GM21367 (cell line): ENCODE measurements at regions not wholly inside any gene's neighbourhood (a gene's known extent, or its start where the extent isn't known, plus 50 kb on each side); places are given as distances from the start of the nearest gene placed in this dataset.

ENCODE experiments used
- ATAC-seq: cut with Tn5 transposase; IDR thresholded peaks from one replicate; pipeline ENCODE4 v1.9.1; 2021; ENCODE audit not compliant: unreplicated experiment

GRCh38 chr3:69539134-69539533 is 153.2 kb upstream of the FRMD4B start:
- no peak for ATAC-seq

GRCh38 chr3:69538281-69538680 is 152.4 kb upstream of the FRMD4B start:
- ATAC-seq, result no peak

- no peak for ATAC-seq
These were observed 150.6 kb upstream of the FRMD4B start for GRCh38 chr3:69536306-69537020.

GRCh38 chr3:69535613-69536012 is 149.7 kb upstream of the FRMD4B start:
- no peak for ATAC-seq

- no peak for ATAC-seq
These were observed 146.8 kb upstream of the FRMD4B start for GRCh38 chr3:69532547-69533224.

- no peak for ATAC-seq
These were observed 146.0 kb upstream of the FRMD4B start for GRCh38 chr3:69531576-69532546.

GRCh38 chr3:69530554-69530953 is 144.7 kb upstream of the FRMD4B start:
- no peak for ATAC-seq

GRCh38 chr3:69527498-69527897 is 141.6 kb upstream of the FRMD4B start:
- ATAC-seq, result no peak

GRCh38 chr3:69524816-69525215 is 138.9 kb upstream of the FRMD4B start:
- ATAC-seq, result no peak

- ATAC-seq, result no peak
These were observed 135.4 kb upstream of the FRMD4B start for GRCh38 chr3:69521286-69521685.

GRCh38 chr3:69511361-69511760 is 125.5 kb upstream of the FRMD4B start:
- ATAC-seq, result no peak

- ATAC-seq, result no peak
These were observed 124.7 kb upstream of the FRMD4B start for GRCh38 chr3:69510481-69511030.

GRCh38 chr3:69509288-69509687 is 123.4 kb upstream of the FRMD4B start:
- no peak for ATAC-seq

- no peak for ATAC-seq
These were observed 120.0 kb upstream of the FRMD4B start for GRCh38 chr3:69505770-69506407.

- no peak for ATAC-seq
These were observed 118.3 kb upstream of the FRMD4B start for GRCh38 chr3:69504232-69504631.

GRCh38 chr3:69500604-69501003 is 114.7 kb upstream of the FRMD4B start:
- no peak for ATAC-seq

- no peak for ATAC-seq
These were observed 114.1 kb upstream of the FRMD4B start for GRCh38 chr3:69499899-69500421.

- ATAC-seq, result no peak
These were observed 113.5 kb upstream of the FRMD4B start for GRCh38 chr3:69499422-69499821.

GRCh38 chr3:69496856-69497255 is 111.0 kb upstream of the FRMD4B start:
- ATAC-seq, result no peak

GRCh38 chr3:69494185-69494584 is 108.3 kb upstream of the FRMD4B start:
- no peak for ATAC-seq

- no peak for ATAC-seq
These were observed 107.3 kb upstream of the FRMD4B start for GRCh38 chr3:69493157-69493556.
